Neuronal stem cell (in vitro differentiated cells): ENCODE measurements at regions not wholly inside any gene's neighbourhood (a gene's known extent, or its start where the extent isn't known, plus 50 kb on each side); places are given as distances from the start of the nearest gene placed in this dataset.

Experiments used
- DNase-seq: peaks from one replicate; pipeline ENCODE4 v3.0.0-alpha.2; 2013; ENCODE audit warnings: low spot score
- H2AFZ ChIP-seq: one replicate; pipeline ENCODE4 v1.6.1; 2013; ENCODE audit warnings: mild to moderate bottlenecking, low read length, inconsistent platforms
- H2AK5ac ChIP-seq: 2 replicates; pipeline ENCODE4 v1.6.1; 2013; ENCODE audit warnings: low read depth, mild to moderate bottlenecking, inconsistent platforms, low read length, moderate library complexity, mixed read lengths
- H2BK120ac ChIP-seq: 2 replicates; pipeline ENCODE4 v1.6.1; 2013; ENCODE audit warnings: low read depth, mild to moderate bottlenecking, inconsistent platforms, low read length, moderate library complexity, mixed read lengths
- H2BK12ac ChIP-seq: one replicate; pipeline ENCODE4 v1.6.1; 2013; ENCODE audit warnings: low read length, inconsistent platforms
- H2BK15ac ChIP-seq: 2 replicates; pipeline ENCODE4 v1.6.1; 2013; ENCODE audit warnings: mild to moderate bottlenecking, low read length, inconsistent platforms, mixed read lengths
- H2BK5ac ChIP-seq: one replicate; pipeline ENCODE4 v1.6.1; 2013; ENCODE audit warnings: inconsistent platforms, mild to moderate bottlenecking, low read length, moderate library complexity
- H3K14ac ChIP-seq: one replicate; pipeline ENCODE4 v1.6.1; 2013; ENCODE audit warnings: low read length, inconsistent platforms
- H3K18ac ChIP-seq: 2 replicates; pipeline ENCODE4 v1.6.1; 2013; ENCODE audit warnings: low read length, inconsistent platforms
- H3K23ac ChIP-seq: 2 replicates; pipeline ENCODE4 v1.6.1; 2013; ENCODE audit warnings: low read depth, mild to moderate bottlenecking, mixed read lengths, low read length, inconsistent platforms; ENCODE audit not compliant: poor library complexity
- H3K27ac ChIP-seq: replicated peaks from 3 replicates; pipeline ENCODE4 v1.5.1; 2013; ENCODE audit warnings: low read length, inconsistent platforms
- H3K27me3 ChIP-seq, 3 experiments: 2 replicates each; pipeline ENCODE4 v1.6.1; 2013; ENCODE audit warnings: low read length in 3 of 3, mild to moderate bottlenecking in 2 of 3, inconsistent platforms in 1 of 3, low read depth in 1 of 3, mixed read lengths in 1 of 3, moderate library complexity in 1 of 3; ENCODE audit not compliant: control insufficient read depth in 3 of 3, insufficient read depth in 3 of 3
- H3K36me3 ChIP-seq, 2 donors: replicated peaks in 1 of 2; 2 replicates each; pipeline ENCODE4 v1.6.1; 2013; ENCODE audit warnings: low read length in 2 of 2; ENCODE audit not compliant: control insufficient read depth in 2 of 2, insufficient read depth in 2 of 2
- H3K4ac ChIP-seq: 2 replicates; pipeline ENCODE4 v1.6.1; 2013; ENCODE audit warnings: inconsistent platforms, mild to moderate bottlenecking, low read length, moderate library complexity
- H3K4me1 ChIP-seq, 2 donors: 1 replicate in 1 of 2; 2 replicates in 1 of 2; pipeline ENCODE4 v1.6.1; 2013; ENCODE audit warnings: low read length in 2 of 2, low read depth in 1 of 2; ENCODE audit not compliant: control insufficient read depth in 2 of 2, insufficient read depth in 1 of 2
- H3K4me2 ChIP-seq: one replicate; pipeline ENCODE4 v1.6.1; 2013; ENCODE audit warnings: mild to moderate bottlenecking, low read length, inconsistent platforms; ENCODE audit not compliant: insufficient read depth, poor library complexity, severe bottlenecking
- H3K4me3 ChIP-seq, 2 donors: 2 replicates each; pipeline ENCODE4 v1.5.1; 2013; ENCODE audit warnings: low read length in 2 of 2, mild to moderate bottlenecking in 2 of 2, inconsistent platforms in 1 of 2, moderate library complexity in 1 of 2
- H3K79me1 ChIP-seq: one replicate; pipeline ENCODE4 v1.6.1; 2013; ENCODE audit warnings: low read depth, mild to moderate bottlenecking, inconsistent platforms, low read length, moderate library complexity
- H3K9ac ChIP-seq: one replicate; pipeline ENCODE4 v1.6.1; 2013; ENCODE audit warnings: mild to moderate bottlenecking, low read depth, low read length, inconsistent platforms; ENCODE audit not compliant: poor library complexity
- H3K9me3 ChIP-seq, 2 donors: replicated peaks in 1 of 2; 2 replicates each; pipeline versions ENCODE3 to v1.6.1; 2013; ENCODE audit warnings: low read length in 2 of 2, mild to moderate bottlenecking in 2 of 2, inconsistent platforms in 1 of 2, low read depth in 1 of 2, mixed read lengths in 1 of 2, moderate library complexity in 1 of 2; ENCODE audit not compliant: control insufficient read depth in 2 of 2, insufficient read depth in 1 of 2
- H4K8ac ChIP-seq: one replicate; pipeline ENCODE4 v1.6.1; 2013; ENCODE audit warnings: low read depth, mild to moderate bottlenecking, inconsistent platforms, low read length, moderate library complexity
- H4K91ac ChIP-seq: one replicate; pipeline ENCODE4 v1.6.1; 2013; ENCODE audit warnings: low read length, low read depth, mild to moderate bottlenecking, inconsistent platforms; ENCODE audit not compliant: poor library complexity
- WGBS, 2 donors: extraction: QIAGEN DNeasy Blood & Tissue Kit; methylation state at CpG; one replicate each; pipeline ENCODE4 v1.1.7; 2013; ENCODE audit warnings: missing lambda C conversion rate in 2 of 2, mixed read lengths in 1 of 2; ENCODE audit not compliant: insufficient read length in 2 of 2, insufficient replicate concordance in 1 of 2; ENCODE audit errors: extremely low coverage in 2 of 2; 5-methylcytosine and 5-hydroxymethylcytosine counted together

GRCh38 chr1:87194271-87194774, 134.4 kb upstream of the LMO4 start:
- H2BK15ac ChIP-seq: no peak overlapping the region
- H3K18ac ChIP-seq: no peak overlapping the region
- H4K91ac ChIP-seq: no peak overlapping the region
- no peak overlapping the region for H3K4ac ChIP-seq
- no peak overlapping the region for H2BK5ac ChIP-seq
- H3K27me3 ChIP-seq: no peaks in the 10 kb centered on the region
- no peak overlapping the region for H2AK5ac ChIP-seq
- H4K8ac ChIP-seq: no peak overlapping the region
- no peaks in the 10 kb centered on the region for H3K9me3 ChIP-seq
- DNase-seq: no peak
- H3K14ac ChIP-seq: no peak overlapping the region
- H3K36me3 ChIP-seq: no peaks in the 10 kb centered on the region
- no peak overlapping the region for H3K23ac ChIP-seq
- no peak overlapping the region for H3K9ac ChIP-seq
- H3K4me2 ChIP-seq: no peak overlapping the region
- H3K4me3 ChIP-seq: no peak overlapping the region
- no peak overlapping the region for H2BK120ac ChIP-seq
- H3K4me1 ChIP-seq: peaks cover 0 to 2% of the 10 kb centered on the region in 2 donors
- H2BK12ac ChIP-seq: no peak overlapping the region
- H3K27ac ChIP-seq: no peak overlapping the region
- H2AFZ ChIP-seq: no peak overlapping the region
- H3K79me1 ChIP-seq: no peaks in the 10 kb centered on the region
- WGBS, 2 donors: no CpG with 5 or more reads among the region's 1 CpG

GRCh38 chr1:87194856-87195255, 133.8 kb upstream of the LMO4 start:
- no peak overlapping the region for H3K4me3 ChIP-seq
- H3K4me1 ChIP-seq: peaks cover 0 to 2% of the 10 kb centered on the region in 2 donors
- H3K18ac ChIP-seq: no peak overlapping the region
- H4K91ac ChIP-seq: no peak overlapping the region
- no peaks in the 10 kb centered on the region for H3K27me3 ChIP-seq
- no peak overlapping the region for H3K9ac ChIP-seq
- no peak overlapping the region for H3K27ac ChIP-seq
- H2BK15ac ChIP-seq: no peak overlapping the region
- no peaks in the 10 kb centered on the region for H3K36me3 ChIP-seq
- H3K79me1 ChIP-seq: no peaks in the 10 kb centered on the region
- no peak overlapping the region for H2BK12ac ChIP-seq
- H3K23ac ChIP-seq: no peak overlapping the region
- H3K4ac ChIP-seq: no peak overlapping the region
- no peak overlapping the region for H3K4me2 ChIP-seq
- H4K8ac ChIP-seq: no peak overlapping the region
- H3K14ac ChIP-seq: no peak overlapping the region
- H2BK5ac ChIP-seq: no peak overlapping the region
- H2AFZ ChIP-seq: no peak overlapping the region
- DNase-seq: no peak
- no peak overlapping the region for H2BK120ac ChIP-seq
- no peak overlapping the region for H2AK5ac ChIP-seq
- no peaks in the 10 kb centered on the region for H3K9me3 ChIP-seq

GRCh38 chr1:87196110-87196827, 132.4 kb upstream of the LMO4 start:
- Histone ChIP-seq H3K27me3 (no peaks in the 10 kb centered on the region), H2AFZ (no peak overlapping the region), H3K4me2 (no peak overlapping the region), H3K27ac (no peak overlapping the region), H3K4me1 (peaks cover 0 to 2% of the 10 kb centered on the region in 2 donors), H3K23ac (no peak overlapping the region), H3K14ac (no peak overlapping the region), H2BK120ac (no peak overlapping the region), H2BK5ac (no peak overlapping the region), H3K4me3 (no peak overlapping the region), H2BK15ac (no peak overlapping the region), H4K91ac (no peak overlapping the region), H4K8ac (no peak overlapping the region), H3K79me1 (no peaks in the 10 kb centered on the region), H2AK5ac (no peak overlapping the region), H3K36me3 (no peaks in the 10 kb centered on the region), H3K9ac (no peak overlapping the region), H3K9me3 (no peaks in the 10 kb centered on the region), H3K4ac (no peak overlapping the region), H2BK12ac (no peak overlapping the region), H3K18ac (no peak overlapping the region)
- WGBS, 2 donors: no CpG with 5 or more reads among the region's 7 CpGs
- no peak for DNase-seq

- Histone ChIP-seq H2BK15ac (no peak overlapping the region), H3K27me3 (no peaks in the 10 kb centered on the region), H3K27ac (no peak overlapping the region), H2BK120ac (no peak overlapping the region), H3K14ac (no peak overlapping the region), H3K9ac (no peak overlapping the region), H3K4me3 (no peak overlapping the region), H3K9me3 (no peaks in the 10 kb centered on the region), H3K36me3 (no peaks in the 10 kb centered on the region), H2AK5ac (no peak overlapping the region), H3K4me1 (peaks cover 0 to 2% of the 10 kb centered on the region in 2 donors), H3K18ac (no peak overlapping the region), H4K91ac (no peak overlapping the region), H4K8ac (no peak overlapping the region), H3K4me2 (no peak overlapping the region), H3K4ac (no peak overlapping the region), H3K79me1 (no peaks in the 10 kb centered on the region), H2BK12ac (no peak overlapping the region), H2BK5ac (no peak overlapping the region), H3K23ac (no peak overlapping the region), H2AFZ (no peak overlapping the region)
- WGBS, 2 donors: no CpG with 5 or more reads among the region's 2 CpGs
- no peak for DNase-seq
Measured at GRCh38 chr1:87197156-87197555, 131.5 kb upstream of the LMO4 start.
